ENCODE measurements at regions not wholly inside any gene's neighbourhood (a gene's known extent, or its start where the extent isn't known, plus 50 kb on each side); places are given as distances from the start of the nearest gene placed in this dataset.

GRCh38 chr16:72677662-72678447 lies 370.1 kb downstream of the ZFHX3 start (continued):
- no peak for TF ChIP-seq CHD7 (IDR thresholded peaks at IDR 0.05; ENCODE audit: insufficient replicate concordance, low read length)
- no peak for TF ChIP-seq CEBPB (IDR thresholded peaks at IDR 0.05; ENCODE audit: low read depth, low read length)
- TF ChIP-seq MAX (IDR thresholded peaks at IDR 0.05) = no peak
- no peak for TF ChIP-seq MAFK (IDR thresholded peaks at IDR 0.05; ENCODE audit: low read depth, low read length)
- no peak for TF ChIP-seq TBP (IDR thresholded peaks at IDR 0.05; ENCODE audit: low read depth, low read length)
- no peak for TF ChIP-seq SIX5 (IDR thresholded peaks at IDR 0.05; ENCODE audit: low read depth, low read length)
- TF ChIP-seq GTF2F1 (IDR thresholded peaks at IDR 0.05; ENCODE audit: borderline replicate concordance, low read depth, low read length) = no peak
- TF ChIP-seq EZH2 (IDR thresholded peaks at IDR 0.05; ENCODE audit: low read depth, low read length, severe bottlenecking) = no peak
- no peak for TF ChIP-seq JUND (IDR thresholded peaks at IDR 0.05; ENCODE audit: low read length)
- TF ChIP-seq NANOG (IDR thresholded peaks at IDR 0.05; ENCODE audit: insufficient read depth, low read depth, low read length, poor library complexity, severe bottlenecking) = no peak
